ENCODE measurements at regions not wholly inside any gene's neighbourhood (a gene's known extent, or its start where the extent isn't known, plus 50 kb on each side); places are given as distances from the start of the nearest gene placed in this dataset.
A peak's percentile ranks its signal among the peaks of the same experiment; 100 is the strongest.
"Not testable (repeated sequence)": the region's sequence is repeated elsewhere in the genome, so short reads cannot be mapped to it uniquely, and the experiment has no call there.

DNA sequence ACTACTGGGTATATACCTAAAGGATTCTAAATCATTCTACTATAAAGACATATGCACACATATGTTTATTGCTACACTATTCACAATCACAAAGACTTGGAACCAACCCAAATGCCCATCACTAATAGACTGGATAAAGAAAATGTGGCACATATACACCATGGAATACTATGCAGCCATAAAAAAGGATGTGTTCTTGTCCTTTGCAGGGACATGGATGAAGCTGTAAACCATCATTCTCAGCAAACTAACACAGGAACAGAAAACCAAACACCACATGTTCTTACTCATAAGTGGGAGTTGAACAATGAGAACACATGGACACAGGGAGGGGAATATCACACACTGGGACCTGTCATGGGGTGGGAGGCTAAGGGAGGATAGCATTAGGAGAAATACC, 249.0 kb downstream of the SLCO4C1 start:
- DNase-seq = not testable (repeated sequence)

DNA sequence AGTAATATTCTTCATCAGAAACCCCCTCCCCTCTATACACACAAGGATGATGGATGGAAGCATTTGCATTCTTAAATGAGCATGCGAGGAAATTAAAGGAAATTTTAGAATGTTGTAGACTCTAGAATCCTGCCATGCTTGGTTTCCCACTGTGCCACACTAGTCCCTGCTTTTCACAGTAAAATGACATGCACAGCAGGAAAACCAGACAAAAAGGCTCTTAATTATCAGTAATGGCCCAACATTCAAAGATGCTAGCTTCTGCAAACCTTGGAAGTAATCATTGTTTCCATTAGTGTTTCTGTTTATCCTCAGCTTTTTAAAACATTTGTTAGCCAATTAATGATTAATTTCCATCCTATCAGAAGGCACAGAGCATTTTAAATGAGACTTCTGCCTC, 255.8 kb downstream of the SLCO4C1 start:
- DNase-seq = no peak

DNA sequence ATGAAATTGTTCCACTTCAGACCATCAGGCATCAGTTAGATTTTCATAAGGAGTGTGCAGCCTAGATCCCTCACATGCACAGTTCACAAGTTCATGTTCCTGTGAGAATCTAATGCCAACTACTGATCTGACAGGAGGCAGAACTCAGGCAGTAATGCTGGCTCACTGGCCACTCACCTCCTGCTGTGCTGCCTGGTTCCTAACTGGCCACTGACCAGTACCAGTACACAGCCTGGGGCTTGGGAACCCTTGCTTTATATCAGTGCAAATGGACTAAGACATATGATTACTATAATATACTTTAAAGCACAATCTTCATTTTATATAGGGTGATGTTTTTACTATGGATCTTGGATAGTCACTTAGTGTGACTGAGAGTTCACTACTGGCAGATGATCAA, 259.2 kb downstream of the SLCO4C1 start:
- no peak for DNase-seq

DNA sequence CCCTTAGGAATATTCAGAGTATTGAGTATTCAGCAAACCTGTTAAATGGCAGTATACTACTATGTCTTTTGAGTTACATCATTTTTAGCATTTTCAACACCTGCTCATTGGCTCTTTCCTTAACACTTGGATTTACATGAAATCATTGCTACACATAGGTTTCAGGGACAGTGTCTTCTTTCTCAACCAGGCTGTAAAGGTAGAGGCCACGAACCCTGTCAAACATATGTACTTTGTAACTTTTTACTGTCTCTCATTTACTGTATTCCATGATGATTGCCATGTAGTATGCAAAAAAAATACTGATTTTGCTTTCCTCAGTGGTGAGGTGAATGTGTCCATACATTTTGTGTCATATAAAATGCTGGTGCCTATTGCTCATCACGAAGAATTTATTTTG, 264.4 kb downstream of the SLCO4C1 start:
- no peak for DNase-seq

DNA sequence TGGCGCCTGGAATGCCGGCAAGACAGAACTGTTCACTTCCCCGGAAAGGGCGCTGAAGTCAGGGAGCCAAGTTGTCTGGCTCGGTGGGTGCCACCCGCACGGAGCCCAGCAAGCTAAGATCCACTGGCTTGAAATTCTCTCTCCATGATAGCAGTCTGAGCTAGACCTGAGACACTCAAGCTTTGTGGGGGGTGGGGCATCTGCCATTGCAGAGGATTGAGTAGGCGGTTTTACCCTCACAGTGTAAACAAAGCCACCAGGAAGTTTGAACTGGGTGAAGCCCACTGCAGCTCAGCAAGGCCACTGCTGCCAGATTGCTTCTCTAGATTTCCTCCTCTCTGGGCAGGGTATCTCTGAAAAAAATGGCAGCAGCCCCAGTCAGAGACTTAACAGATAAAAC, 277.4 kb downstream of the SLCO4C1 start:
- DNase-seq = no peak

DNA sequence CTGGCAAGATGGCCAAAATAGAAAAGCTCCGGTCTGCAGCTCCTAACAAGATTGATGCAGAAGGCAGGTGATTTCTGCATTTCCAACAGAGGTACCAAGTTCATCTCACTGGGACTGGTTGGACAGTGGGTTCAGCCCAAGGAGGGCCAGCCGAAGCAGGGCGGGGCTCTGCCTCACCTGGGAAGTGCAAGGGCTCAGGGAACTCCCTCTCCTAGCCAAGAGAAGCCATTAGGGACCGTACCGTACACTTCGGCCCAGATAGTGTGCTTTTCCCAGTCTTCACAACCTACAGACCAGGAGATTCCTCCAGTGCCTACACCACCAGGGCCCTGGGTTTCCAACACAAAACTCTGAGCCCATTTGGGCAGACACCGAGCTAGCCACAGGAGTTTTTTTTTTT, 277.8 kb downstream of the SLCO4C1 start:
- DNase-seq = no peak

DNA sequence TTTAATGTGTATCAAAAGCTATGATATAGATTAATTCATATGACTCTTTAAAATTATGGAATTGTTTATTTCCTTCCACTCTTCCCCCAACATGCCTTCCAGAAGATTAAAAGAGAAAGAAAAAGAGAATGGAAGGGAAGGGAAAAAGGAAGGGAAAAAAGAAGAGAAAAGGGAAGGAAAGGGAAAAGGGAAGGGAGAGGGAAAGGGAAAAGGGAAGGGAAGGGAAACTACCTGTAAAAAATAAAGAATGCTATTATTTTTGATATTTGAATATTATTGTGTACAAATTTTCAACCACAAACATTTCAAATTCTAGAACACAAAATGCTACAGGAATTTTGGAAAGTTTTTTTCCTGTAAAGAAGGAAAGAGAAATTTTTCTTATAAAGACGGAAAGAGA, 281.7 kb downstream of the SLCO4C1 start:
- DNase-seq = no peak

DNA sequence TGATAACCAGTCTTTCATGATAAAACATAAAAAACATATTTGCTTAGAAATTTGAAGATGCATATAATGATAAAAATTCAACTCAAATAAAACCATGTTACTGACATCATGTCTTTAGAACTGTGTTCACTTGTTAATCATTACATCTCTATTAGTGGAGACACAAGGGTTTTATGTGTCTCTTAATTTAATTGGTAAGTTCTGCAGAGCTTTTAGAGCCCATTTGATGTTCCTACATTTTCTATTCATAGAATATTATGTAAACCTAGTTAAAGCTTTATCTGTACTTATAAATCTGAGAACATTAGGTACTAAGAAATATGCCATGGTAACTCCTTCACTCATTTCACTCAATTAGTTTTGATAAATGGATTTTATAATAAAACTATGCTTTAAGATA, 285.4 kb downstream of the SLCO4C1 start:
- no peak for DNase-seq

DNA sequence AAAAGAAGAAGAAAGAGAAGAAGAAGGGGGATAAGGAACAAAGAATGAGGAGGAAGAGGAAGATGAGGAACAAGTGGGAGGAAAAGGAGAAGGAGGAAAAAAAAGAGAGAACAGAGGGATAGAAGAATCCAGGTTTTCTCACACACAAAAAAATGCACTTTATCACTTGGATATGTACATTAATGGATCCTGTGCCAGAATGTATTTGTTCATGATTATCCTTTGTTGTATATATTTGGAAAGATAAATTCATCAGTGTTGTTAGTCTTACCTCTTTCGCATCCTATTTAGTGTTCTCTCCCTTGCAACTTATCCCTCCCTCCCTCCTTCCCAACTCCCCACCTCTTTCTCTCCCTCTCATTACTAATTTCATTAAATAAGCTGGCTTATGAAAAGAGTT, 298.8 kb downstream of the SLCO4C1 start:
- DNase-seq = no peak

DNA sequence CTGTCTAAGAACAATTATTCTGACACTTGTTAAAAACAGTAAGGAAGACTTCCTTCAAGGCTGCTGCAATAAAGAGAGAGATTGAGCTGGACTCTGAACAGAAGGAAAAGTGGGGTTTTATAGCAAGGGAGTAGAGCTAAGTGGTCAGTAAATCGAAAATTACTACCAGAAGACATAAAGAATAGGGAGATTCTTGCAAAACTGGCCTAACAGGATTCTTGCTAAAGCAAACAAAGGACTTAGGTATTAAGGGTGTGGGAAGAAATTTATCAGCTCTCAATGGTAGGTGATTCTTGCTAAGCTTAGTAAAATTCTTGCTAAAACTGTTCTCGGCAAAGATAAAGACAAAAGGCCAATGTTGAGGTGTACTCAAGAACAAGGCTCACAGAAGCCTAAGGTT, 300.5 kb downstream of the SLCO4C1 start:
- DNase-seq = peak; percentile 24

DNA sequence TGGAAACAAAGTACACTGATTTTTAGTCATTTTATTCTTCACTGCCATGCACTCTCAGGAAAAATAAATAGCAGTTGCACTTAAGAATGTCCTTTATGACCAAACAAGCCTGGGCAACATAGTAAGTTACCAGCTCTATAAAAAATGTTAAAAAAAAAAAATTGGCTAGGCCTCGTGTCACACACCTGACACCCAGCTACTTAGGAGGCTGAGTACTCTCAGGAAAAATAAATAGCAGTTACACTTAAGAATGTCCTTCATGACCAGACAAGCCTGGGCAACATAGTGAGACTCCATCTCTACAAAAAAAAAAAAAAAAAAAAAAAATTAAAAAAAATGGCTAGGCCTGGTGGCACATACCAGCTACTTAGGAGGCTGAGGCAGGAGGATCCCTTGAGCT, 304.6 kb downstream of the SLCO4C1 start:
- no peak for DNase-seq

DNA sequence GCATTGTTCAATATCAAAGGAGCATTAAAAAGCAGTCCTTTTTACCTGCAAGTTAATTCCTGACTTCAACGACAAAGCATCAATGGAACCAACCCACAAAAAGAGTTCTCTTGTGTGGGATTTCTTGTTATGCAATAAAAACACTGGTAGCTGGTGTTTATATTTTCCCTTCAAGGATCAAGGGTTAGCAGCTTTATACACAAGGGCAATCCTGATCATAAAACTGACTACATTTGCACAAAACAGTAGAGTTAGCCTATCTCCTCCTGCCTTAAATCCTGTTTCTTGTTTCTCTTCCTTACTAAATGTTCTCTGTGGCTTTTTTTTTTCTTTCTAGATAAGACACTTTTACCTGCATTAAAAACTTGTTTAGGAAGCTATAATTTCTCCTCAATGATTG, 306.4 kb downstream of the SLCO4C1 start:
- no peak for DNase-seq

DNA sequence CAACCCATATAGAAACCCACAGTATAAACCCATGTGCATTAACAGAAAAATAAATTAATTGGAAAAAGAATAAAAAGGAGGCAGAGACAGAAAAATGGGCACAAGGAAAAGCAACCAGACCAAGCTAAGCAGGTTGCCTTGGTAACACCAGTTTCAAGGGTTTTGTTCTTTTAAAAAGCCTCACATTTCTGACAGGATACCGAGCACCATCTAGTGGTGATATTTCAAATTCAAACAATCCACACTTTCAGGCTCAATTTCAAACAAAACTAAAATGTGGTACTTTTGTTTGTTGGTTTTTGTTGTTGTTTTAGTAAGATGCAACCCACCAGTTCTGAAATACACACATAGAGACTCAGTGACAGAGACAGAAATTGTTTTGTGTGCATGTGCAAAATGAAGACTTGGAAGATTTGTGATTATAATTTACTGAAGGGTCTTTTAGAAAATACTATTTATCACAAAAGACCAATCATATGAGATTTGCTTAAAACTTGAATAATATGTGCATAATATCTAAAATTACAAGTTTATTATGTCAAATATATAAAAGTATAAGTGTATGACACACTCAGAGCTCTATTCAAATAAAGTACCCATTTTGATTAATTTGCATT, 318.2 kb downstream of the SLCO4C1 start:
- DNase-seq = peak; percentile 65

DNA sequence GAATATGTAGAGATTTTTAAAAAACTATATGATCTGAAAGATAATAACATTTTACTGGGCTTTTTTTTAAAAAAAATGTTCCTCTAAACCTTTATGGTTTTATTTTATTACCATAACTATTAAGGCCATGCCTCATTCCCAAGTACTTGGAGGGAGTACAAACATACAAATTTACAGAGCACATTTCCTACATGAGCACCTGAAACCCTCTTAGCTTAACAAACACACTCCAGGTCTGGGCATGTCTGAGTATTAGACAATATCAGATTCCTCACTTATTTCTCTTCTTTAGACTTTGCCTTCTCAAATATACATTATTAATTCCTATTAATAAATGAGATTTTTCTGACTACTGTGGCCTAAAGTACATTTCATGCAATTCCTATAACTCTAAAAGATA, 319.2 kb downstream of the SLCO4C1 start:
- peak; percentile 63 for DNase-seq

DNA sequence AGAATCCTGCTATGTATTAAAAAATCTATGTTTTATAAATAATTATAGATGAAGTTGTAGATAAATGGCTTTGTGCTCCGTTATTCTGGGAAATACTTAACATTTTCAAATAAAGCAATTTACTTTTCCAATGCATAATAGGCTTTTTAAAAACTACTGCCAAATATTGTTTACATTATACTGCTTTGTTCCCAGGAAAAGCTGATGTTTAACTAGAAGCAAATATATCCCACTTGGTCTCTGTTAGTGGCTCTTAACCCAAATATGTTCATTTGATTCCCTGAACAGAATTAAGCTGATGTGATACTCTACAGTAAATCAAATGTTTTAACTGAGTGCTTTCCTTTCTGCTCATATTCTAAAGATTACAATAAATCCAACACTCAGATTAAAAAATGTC, 326.3 kb downstream of the SLCO4C1 start:
- no peak for DNase-seq

DNA sequence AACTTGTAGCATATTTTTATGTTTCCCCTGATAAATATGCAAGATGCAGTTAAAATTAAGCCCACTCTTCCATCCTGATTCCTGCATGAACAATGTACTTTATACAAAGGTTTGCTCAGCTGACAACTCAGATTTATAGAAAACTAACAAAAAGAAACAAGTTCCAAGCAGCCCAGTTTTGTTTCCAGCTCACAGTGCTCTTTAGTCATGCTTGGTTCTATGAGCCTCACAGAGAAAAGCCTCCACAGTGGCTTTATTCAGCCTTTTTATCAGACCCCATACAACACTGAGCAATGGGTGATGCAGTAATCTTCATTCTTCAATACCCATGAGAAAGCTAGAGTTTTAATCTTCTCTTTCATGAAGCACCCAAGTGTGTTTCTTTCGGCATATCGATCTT, 329.6 kb downstream of the SLCO4C1 start:
- DNase-seq = no peak

DNA sequence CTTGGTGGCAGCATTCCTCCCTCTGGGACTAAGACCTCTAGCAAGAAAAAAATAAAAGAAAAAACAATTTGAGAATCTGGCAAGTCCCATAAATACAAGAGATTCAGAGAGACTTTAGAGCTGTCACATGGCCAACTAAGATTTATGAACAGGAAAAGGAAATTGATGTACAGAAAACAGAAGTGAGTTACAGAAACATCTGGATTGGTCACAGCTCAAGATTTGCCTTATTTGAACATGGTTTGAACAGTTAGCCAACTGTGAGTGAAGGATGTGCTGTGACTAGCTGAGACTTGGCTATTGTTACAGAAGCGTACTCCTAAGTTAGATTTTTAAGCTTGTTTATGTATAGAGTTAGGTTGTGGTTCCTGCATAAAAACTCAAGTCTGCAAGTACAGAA, 340.2 kb downstream of the SLCO4C1 start:
- no peak for DNase-seq

DNA sequence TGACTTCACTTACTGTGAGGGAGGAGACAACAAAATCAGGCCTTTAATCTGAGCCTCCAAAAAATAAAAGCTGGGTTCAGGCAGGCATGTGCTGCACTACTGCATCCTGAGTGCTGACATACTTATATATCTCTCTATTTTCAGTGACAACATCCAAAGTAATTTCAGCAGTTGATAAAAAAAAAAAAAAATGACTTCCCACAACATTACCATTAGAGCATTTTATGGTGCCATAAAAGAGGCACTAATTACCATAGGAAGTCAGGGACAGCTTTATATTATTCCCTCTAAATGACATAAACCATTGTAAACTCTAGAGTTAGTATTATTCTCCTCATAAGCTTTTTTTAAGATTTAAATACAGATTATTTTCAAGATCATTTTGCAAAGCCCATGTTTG, 346.1 kb downstream of the SLCO4C1 start:
- no peak for DNase-seq

DNA sequence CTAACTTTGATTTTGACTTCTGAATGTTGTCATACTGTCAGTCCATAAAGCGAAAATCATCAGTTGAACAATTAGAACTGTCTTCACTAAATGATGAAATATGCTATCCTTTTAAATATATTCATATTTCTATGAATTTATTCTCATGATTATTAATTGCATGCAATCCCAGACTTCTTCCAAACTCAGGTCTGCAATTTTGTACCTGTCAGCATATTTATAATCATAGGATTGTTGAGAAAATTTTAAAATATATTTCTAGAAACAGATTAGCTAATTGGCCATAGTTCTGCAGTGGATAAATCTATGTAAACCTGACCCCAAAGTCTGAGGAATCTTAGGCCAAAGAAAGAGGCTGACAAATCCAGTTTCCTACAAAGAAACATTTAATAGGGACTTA, 347.5 kb downstream of the SLCO4C1 start:
- DNase-seq = no peak

DNA sequence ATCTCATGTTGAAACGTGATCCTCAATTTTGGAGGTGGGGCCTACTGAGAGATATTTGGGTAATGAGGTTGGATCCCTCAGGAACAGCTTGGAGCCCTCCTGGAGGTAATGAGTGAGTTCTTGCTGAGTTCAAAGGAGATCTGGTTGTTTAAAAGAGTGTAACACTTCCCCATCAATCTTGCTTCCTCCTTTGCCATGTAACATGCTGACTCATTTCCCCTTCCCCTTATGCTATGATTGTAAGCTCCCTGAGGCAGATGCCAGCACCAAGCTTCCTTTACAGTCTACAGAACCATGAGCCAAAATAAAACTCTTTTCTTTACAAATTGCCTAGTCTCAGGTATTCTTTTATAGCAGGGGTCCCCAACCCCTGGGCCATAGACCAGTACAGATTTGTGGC, 352.3 kb downstream of the SLCO4C1 start:
- no peak for DNase-seq

DNA sequence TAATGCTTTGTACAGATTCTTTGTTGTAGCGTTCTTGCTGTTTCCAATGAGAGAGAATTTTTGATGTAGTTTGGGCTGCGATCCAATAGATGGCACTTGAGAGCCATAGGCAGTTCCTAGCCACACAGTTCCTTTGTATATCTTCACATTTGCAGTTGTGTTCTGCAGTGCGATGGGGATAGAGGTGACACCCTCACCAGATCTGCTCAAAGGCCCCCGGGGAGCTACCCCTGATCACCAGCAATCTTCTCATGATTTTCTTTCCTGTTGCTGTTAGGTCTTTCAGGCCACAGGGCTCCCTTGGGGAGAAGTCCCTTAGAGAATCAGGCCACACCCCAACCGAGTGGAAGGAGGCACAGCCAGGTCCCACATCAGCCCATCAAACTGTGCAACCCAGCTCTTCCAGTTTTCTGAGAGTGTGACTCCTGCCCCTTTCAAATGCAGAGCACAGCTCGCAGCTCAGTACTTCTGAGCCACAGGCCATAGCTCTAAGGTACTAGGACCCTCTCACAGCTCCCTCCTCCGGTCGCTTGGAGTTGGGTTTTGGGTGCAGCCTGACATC, 353.7 kb downstream of the SLCO4C1 start:
- DNase-seq = peak; percentile 34

DNA sequence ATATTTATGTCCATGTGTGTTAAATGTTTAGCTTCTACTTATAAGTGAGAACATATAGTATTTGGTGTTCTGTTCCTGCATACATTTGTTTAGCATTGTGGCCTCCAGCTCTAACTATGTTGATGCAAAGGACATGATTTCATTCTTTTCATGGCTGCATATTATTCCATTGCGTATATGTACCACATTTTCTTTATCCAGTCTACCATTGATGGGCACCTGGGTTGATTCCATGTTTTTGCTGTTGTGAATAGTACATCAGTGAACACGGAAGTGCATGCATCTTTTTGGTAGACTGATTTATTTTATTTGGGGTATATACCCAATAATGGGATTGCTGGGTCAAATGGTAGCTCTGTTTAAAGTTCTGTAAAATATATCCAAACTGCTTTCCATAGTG, 359.0 kb downstream of the SLCO4C1 start:
- no peak for DNase-seq

DNA sequence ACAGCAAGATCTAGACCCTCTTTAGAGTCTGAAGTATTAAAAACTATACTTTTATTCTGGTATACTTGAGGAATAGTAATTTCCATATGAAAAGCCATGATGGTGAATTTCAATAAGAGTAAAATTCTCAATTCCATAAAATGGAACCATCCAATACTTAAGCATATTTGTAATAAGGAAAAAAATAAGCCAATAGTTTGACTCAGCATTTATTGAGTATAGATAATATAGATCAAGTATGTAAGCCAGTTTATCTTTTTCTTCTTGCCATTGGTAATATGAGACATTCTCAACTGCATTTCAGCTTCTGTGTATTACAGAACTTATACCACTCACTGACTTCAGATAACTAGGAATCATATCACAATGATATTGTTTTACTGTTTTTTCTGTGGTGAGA, 361.0 kb downstream of the SLCO4C1 start:
- DNase-seq = no peak

DNA sequence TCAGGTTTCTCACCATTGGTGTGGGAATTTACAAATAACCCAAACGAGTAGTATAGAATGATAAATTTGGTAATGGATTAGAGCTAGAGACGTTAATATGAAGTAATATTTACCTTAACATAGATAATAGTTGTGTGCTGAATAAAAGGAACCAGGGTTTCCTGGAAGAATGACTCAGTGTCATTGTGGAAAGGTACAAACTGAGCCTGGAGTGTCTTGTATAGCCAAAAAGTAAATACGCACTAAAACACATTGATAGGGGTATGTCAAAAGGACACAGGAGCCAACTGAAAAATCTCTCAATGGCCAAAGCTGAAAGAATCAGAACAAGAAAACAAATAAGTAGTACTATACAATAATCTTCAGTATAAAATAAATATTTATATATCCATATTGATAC, 363.5 kb downstream of the SLCO4C1 start:
- peak; percentile 12 for DNase-seq

DNA sequence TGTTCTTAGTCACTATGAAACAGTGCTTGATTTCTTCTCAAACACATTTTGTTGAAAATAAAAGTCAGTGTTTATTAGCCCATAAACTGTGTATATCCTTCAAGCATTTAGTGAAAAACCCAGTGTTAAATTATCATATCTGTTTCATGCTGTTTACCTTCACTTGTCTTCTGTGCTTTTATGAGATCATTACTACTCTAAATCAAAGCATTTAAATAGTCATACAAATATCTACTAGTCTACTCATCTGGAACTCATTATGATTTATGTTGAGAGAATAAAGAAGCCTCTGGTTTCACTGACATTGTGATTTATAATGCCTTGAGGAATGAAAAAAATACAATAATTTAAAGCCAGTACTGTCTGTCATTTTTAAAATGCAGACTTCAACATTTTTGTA, 366.5 kb downstream of the SLCO4C1 start:
- DNase-seq = peak; percentile 2

DNA sequence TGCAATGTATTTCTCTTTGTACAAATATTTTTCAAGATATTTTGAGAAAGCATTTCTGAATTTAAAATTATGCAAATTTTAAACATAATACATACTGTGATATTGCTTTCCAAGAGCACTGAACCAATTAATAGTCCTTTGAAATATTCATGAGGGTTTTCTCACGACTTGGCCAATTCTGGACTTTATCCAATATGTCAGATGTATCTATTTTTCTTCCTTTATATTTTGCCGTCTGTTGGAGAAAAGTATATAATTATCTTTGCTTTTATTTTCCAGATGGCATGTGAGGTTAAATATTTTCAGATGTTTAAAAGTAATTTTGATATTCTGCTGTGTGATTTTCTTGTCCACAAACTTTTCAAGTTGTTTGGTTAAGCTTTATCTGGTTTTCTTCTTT, 378.9 kb downstream of the SLCO4C1 start:
- no peak for DNase-seq
